HG02571 (cell line): ENCODE measurements at regions not wholly inside any gene's neighbourhood (a gene's known extent, or its start where the extent isn't known, plus 50 kb on each side); places are given as distances from the start of the nearest gene placed in this dataset.
A peak's percentile ranks its signal among the peaks of the same experiment; 100 is the strongest.
"Not testable (repeated sequence)": the region's sequence is repeated elsewhere in the genome, so short reads cannot be mapped to it uniquely, and the experiment has no call there.

Experiments used
- ATAC-seq: cut with Tn5 transposase; IDR thresholded peaks from one replicate; pipeline ENCODE4 v1.9.1; 2021; ENCODE audit warnings: mild to moderate bottlenecking, moderate library complexity; ENCODE audit not compliant: unreplicated experiment

GRCh38 chr3:61378311-61378710, 127.1 kb upstream of the FHIT start:
- no peak for ATAC-seq

GRCh38 chr3:61381745-61382392, 130.6 kb upstream of the FHIT start:
- ATAC-seq, result peak; percentile 88

- no peak for ATAC-seq
Measured at GRCh38 chr3:61387817-61388216, 136.6 kb upstream of the FHIT start.

DNA sequence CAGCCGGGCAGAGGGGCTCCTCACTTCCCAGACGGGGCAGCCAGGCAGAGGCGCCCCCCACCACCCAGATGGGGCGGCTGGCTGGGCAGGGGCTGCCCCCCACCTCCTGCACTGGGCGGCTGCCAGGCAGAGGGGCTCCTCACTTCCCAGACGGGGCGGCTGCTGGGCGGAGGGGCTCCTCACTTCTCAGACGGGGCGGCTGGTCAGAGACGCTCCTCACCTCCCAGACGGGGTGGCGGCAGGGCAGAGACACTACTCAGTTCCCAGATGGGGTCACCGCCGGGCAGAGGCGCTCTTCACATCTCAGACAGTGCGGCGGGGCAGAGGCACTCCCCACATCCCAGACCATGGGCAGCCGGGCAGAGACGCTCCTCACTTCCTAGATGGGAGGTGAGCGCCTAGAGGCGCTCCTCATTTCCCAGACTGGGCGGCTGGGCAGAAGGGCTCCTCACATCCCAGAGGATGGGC, 142.3 kb upstream of the FHIT start:
- not testable (repeated sequence) for ATAC-seq

DNA sequence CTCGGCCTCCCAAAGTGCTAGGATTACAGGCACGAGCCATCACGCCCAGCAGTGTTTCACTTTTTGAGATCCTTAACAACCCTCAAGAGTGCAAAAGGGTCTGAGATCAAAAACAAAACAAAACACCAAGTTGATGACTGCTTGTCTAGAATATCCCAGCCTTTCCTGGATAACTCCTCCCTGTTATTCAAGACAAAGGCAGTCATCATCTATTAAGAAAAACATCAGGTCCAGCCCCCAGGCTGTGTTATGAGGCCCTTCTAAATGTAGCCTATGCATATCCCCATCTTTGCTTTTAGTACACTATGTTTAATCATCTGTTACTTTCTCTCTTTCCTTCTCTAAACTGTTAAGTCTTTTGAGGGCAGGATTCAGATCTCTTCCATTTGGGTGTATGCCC, 150.1 kb upstream of the FHIT start:
- ATAC-seq, result no peak

- ATAC-seq, result no peak
Measured at GRCh38 chr3:61407397-61407796, 154.0 kb upstream of the PTPRG start.

DNA sequence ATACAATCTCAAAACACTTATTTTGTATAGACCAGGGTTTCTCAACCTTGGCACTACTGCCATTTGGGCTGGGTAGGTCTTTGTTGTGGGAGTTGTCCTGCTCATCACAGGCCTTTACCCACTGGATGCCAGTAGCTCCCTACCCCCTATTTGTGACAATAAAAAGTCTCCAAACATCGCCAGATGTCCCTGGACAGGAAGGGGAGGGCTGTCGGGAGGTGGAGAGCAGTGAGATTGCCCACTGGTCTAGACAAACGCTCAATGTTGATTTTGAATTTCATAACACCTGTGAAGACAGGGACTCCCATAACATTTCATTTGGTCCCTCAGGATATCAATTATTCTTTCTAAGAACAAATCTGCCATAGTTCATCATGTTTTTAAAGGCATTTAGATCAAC, 151.7 kb upstream of the PTPRG start:
- no peak for ATAC-seq

DNA sequence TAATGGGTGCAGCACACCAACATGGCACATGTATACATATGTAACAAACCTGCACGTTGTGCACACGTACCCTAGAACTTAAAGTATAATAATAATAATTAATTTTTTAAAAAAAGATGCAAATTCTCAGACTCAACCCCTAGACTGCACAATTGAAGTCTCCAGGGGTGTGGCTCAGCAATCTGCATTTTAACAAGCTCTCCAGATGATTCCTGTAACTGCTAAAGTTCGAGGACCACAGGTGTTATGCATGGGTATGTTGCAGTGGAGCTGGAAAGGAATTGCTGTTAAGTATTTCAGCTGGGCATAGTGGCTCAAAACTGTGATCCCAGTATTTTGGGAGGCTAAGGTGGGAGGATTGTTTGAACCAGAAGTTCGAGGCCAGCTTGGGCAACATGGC, 151.0 kb upstream of the PTPRG start:
- ATAC-seq, result not testable (repeated sequence)

DNA sequence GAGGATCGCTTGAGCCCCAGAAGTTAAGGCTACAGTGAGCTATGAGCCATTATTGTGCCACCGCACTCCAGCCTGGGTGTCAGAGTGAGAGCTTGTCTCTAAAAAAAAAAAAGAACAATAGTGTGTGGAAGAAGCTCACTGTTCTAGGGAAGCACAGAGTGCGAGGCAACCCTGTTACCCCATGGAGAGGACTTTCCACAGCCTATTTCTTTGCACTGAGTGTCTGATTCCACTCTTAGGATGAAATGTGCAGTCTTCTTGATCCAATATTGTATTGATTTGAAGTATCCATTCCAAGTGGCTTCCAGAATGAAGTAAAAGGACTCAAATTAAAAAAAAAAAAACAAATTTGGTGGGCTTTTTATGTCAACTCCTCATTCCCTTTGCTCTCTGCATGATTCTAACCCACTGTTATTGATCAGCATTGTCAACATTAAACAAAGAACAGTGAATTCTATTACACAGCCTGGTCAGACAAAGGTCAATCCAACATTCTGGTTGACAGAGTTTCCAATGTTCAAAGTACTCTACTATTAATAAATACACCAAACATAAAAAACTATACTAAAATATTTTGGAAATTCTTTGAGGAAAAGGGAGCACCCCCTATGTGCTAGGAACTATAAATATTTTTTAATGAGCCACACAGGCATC, 150.2 kb upstream of the PTPRG start:
- no peak for ATAC-seq

DNA sequence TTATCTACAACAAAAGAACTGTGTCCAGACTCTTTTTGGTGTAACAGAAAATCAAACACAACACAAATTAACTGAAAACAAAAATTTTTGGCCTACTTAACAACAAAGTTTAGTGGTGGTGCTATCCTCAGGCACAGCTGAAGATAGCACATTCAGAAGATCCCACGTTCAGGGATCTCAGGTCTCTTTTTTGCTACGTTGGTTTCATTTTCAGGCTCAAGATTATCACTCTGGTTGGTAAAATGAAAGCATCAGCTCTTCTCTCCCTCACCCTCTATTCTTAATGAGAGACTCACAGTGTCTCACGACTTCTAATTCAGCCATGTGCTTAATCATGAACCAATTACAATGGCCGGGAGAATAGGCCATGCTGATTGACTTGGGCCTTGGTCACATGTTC, 146.9 kb upstream of the PTPRG start:
- ATAC-seq, result peak; percentile 78

GRCh38 chr3:61415201-61415600, 146.2 kb upstream of the PTPRG start:
- ATAC-seq, result no peak

DNA sequence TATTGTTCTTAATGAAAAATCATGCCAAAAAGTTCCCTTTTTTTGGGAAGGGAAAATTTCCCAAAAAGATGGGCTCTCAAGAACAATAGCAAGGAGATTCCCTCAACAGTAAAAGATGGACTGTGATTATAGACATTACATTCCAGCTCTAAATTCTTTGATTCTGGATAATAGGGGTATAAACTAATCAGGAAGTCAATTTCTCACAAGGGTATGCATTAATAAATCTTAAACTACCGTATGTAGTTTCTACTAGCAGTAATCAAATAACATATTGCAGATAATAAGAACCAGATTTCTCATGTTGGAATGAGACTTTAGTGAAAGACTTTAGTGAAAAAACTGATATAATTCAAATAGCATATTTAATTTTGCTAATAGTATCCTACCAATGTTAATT, 144.8 kb upstream of the PTPRG start:
- no peak for ATAC-seq

GRCh38 chr3:61417352-61417751, 144.0 kb upstream of the PTPRG start:
- no peak for ATAC-seq

GRCh38 chr3:61420136-61420759, 141.1 kb upstream of the PTPRG start:
- peak; percentile 58 for ATAC-seq

- no peak for ATAC-seq
Measured at GRCh38 chr3:61422945-61423673, 138.3 kb upstream of the PTPRG start.

GRCh38 chr3:61425356-61425755, 136.0 kb upstream of the PTPRG start:
- no peak for ATAC-seq

DNA sequence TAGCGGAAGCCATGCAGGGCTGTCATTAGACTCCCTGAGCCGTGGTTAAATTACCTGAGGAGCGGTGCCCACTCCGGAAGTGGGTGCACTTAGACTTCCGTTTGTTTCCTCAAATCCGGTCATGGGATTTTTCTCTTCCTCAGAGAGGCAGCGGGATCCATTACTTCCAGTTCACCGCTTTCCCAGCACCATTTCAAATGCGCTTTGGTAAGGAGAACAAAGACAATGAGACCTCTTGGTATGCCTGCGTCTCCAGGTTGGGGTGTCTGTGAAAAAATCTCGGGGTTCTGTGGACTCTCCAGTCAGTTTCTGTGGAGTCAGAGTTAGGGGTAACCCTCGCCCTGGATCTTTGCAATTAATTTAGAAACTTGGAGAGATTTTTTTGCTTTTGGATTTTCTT, 132.3 kb upstream of the PTPRG start:
- ATAC-seq, result no peak

GRCh38 chr3:61434901-61435300, 126.5 kb upstream of the PTPRG start:
- not testable (repeated sequence) for ATAC-seq

DNA sequence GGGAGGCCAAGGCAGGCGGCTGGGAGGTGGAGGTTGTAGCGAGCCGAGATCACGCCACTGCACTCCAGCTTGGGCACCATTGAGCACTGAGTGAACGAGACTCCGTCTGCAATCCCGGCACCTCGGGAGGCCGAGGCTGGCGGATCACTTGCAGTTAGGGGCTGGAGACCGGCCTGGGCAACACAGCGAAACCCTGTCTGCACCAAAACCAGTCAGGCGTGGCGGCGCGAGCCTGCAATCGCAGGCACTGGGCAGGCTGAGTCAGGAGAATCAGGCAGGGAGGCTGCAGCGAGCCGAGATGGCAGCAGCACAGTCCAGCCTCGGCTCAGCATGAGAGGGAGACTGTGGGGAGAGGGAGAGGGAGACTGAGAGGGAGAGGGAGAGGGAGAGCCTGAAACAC, 126.0 kb upstream of the PTPRG start:
- not testable (repeated sequence) for ATAC-seq

GRCh38 chr3:61438253-61439121, 122.9 kb upstream of the PTPRG start:
- ATAC-seq, result no peak

DNA sequence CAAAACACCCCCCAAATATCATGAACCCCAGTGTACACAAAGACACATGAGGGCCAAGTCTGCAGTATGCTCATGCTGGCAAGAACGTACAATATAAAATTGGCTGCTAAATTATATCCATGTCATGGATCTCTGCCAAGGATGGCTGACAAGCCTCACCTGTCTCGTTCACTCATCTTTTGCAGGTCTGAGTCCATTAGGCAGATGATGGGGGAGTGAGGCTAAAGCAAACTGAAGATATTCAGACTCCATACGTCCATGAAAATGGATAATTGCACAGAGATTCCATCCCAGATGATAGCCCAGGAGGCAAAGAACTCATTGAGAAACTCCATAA, 122.3 kb upstream of the PTPRG start:
- ATAC-seq, result no peak
